Activated CD8-positive, alpha-beta T cell treated with anti-CD3 and anti-CD28 coated beads for 36 hours (primary cell): ENCODE measurements at regions not wholly inside any gene's neighbourhood (a gene's known extent, or its start where the extent isn't known, plus 50 kb on each side); places are given as distances from the start of the nearest gene placed in this dataset.

ENCODE experiments used
- ATAC-seq: fragments of 200-7000 bp; cut with Tn5 transposase; one replicate; pipeline ENCODE4 v1.10.0; 2021; ENCODE audit warnings: mild to moderate bottlenecking, moderate library complexity
- CTCF ChIA-PET: fragments of 350-600 bp; sonication (Branson Sonifier 250); formaldehyde crosslinking; loops from one replicate; lab custom pipeline; 2021; ENCODE audit warnings: antibody characterized with exemption; lab: Charles Lee
- POLR2A ChIA-PET: fragments of 350-600 bp; sonication (Branson Sonifier 250); formaldehyde crosslinking; loops from one replicate; lab custom pipeline; 2021; ENCODE audit warnings: antibody characterized with exemption; lab: Charles Lee
- DNase-seq: peaks from one replicate; pipeline ENCODE4 v3.0.0-alpha.2; 2020
- H3K27ac Mint-ChIP-seq: one replicate; pipeline ENCODE4 v1.8.0; 2021; ENCODE audit warnings: mild to moderate bottlenecking, mixed read lengths
- H3K27me3 Mint-ChIP-seq: one replicate; pipeline ENCODE4 v1.8.0; 2021; ENCODE audit warnings: mixed read lengths
- H3K36me3 Mint-ChIP-seq: one replicate; pipeline ENCODE4 v1.8.0; 2021; ENCODE audit warnings: low read depth, mixed read lengths
- H3K4me1 Mint-ChIP-seq: one replicate; pipeline ENCODE4 v1.8.0; 2021; ENCODE audit warnings: low read depth, mixed read lengths
- H3K4me3 Mint-ChIP-seq: one replicate; pipeline ENCODE4 v1.8.0; 2021; ENCODE audit warnings: mild to moderate bottlenecking, moderate library complexity, mixed read lengths
- H3K9me3 Mint-ChIP-seq: one replicate; pipeline ENCODE4 v1.8.0; 2021; ENCODE audit warnings: mixed read lengths
- intact Hi-C: fragments of 100-400 bp; cut with micrococcal nuclease; formaldehyde crosslinking; loops from one replicate; pipeline ENCODE4 v1.10.0; 2022
- TF ChIP-seq, protein P1 (sequence below): fragments of 200-600 bp; IDR thresholded peaks from one replicate; pipeline ENCODE4 v1.8.0; 2022; ENCODE audit warnings: antibody characterized with exemption, mild to moderate bottlenecking

DNA sequence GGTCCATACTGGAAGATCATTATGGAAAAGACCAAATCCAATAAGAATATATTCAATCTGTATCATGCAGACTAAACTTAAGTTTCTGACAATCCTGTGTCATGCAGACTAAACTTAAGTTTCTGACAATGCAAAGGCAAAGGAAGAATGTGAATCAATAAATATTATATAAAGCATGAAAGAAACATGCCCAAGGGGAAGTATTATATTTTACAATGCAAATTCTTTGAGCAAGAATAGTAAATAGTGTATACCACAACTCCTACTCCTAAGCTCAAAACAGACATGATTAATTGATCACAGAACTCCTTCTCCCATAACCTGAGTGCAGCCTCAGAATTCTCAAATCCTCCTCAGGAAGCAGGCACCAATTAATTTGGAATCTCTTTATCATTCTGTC lies 71.3 kb upstream of the BDNF start:
- Mint-ChIP-seq H3K36me3 (no peaks in the 10 kb centered on the region), H3K27ac (no peak overlapping the region), H3K4me3 (no peak overlapping the region), H3K9me3 (no peaks in the 10 kb centered on the region), H3K27me3 (no peaks in the 10 kb centered on the region), H3K4me1 (no peaks in the 10 kb centered on the region)
- ATAC-seq = no peak
- no peak for DNase-seq
- TF ChIP-seq, protein P1, sequence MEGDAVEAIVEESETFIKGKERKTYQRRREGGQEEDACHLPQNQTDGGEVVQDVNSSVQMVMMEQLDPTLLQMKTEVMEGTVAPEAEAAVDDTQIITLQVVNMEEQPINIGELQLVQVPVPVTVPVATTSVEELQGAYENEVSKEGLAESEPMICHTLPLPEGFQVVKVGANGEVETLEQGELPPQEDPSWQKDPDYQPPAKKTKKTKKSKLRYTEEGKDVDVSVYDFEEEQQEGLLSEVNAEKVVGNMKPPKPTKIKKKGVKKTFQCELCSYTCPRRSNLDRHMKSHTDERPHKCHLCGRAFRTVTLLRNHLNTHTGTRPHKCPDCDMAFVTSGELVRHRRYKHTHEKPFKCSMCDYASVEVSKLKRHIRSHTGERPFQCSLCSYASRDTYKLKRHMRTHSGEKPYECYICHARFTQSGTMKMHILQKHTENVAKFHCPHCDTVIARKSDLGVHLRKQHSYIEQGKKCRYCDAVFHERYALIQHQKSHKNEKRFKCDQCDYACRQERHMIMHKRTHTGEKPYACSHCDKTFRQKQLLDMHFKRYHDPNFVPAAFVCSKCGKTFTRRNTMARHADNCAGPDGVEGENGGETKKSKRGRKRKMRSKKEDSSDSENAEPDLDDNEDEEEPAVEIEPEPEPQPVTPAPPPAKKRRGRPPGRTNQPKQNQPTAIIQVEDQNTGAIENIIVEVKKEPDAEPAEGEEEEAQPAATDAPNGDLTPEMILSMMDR = no peak
- CTCF ChIA-PET = no interaction called here
- POLR2A ChIA-PET = no interaction called here
- intact Hi-C loops = no loop called here

GRCh38 chr11:27770576-27770975 lies 70.3 kb upstream of the BDNF start:
- H3K4me1 Mint-ChIP-seq = no peaks in the 10 kb centered on the region
- no peaks in the 10 kb centered on the region for H3K9me3 Mint-ChIP-seq
- TF ChIP-seq, protein P1 = no peak
- no peak overlapping the region for H3K4me3 Mint-ChIP-seq
- no peak overlapping the region for H3K27ac Mint-ChIP-seq
- DNase-seq = no peak
- H3K36me3 Mint-ChIP-seq = no peaks in the 10 kb centered on the region
- intact Hi-C loops = no loop called here
- ChIA-PET POLR2A (no interaction called here), CTCF (no interaction called here)
- no peak for ATAC-seq
- no peaks in the 10 kb centered on the region for H3K27me3 Mint-ChIP-seq

DNA sequence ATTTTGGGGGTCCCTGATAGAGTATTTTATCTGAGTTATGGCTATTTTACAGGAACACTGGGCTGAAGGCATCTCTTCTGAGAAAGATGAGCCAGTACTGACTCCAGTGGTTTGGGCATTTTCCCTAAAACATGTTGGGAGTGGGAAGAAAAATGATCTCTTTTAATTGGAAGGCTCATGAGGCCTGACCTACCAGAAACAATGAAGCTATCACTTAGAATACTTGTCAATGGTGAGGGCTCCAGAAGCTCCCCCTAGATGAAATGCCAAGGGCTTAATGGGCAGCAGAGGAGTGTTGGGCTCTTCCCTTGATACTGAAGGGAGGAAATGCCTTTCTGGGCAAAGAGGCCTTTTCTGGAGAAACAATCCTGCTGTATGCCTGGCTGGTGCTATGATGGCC lies 63.5 kb upstream of the BDNF start:
- Mint-ChIP-seq H3K4me3 (no peak overlapping the region), H3K9me3 (no peaks in the 10 kb centered on the region), H3K4me1 (no peaks in the 10 kb centered on the region), H3K27ac (no peak overlapping the region), H3K36me3 (no peaks in the 10 kb centered on the region), H3K27me3 (no peaks in the 10 kb centered on the region)
- ChIA-PET POLR2A (no interaction called here), CTCF (no interaction called here)
- DNase-seq (no peak), ATAC-seq (no peak)
- intact Hi-C loops = no loop called here
- TF ChIP-seq, protein P1 = no peak

DNA sequence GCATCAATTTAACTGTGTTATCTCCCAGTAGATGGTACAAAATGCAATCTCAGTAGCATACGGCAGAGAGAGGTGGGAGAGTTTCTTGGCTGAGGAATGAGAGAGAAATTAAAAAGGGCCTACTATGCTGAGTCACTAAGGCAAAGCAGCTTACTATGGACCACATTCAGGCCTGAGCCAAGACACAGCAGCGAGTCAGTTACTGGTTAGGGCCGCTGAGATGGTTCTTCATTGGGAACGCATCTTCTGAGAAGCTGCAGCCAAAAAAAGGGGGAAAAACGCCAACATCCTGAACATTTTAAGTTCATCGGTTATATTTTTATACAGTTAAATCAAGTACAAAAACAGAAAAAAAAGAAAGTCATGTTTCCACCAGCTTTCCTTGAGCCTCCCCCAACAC lies 61.1 kb upstream of the BDNF start:
- ATAC-seq (no peak), DNase-seq (no peak)
- Mint-ChIP-seq H3K27me3 (no peaks in the 10 kb centered on the region), H3K27ac (no peak overlapping the region), H3K9me3 (no peaks in the 10 kb centered on the region), H3K36me3 (no peaks in the 10 kb centered on the region), H3K4me1 (no peaks in the 10 kb centered on the region), H3K4me3 (no peak overlapping the region)
- ChIA-PET CTCF (no interaction called here), POLR2A (no interaction called here)
- intact Hi-C loops = no loop called here
- TF ChIP-seq, protein P1 = no peak

DNA sequence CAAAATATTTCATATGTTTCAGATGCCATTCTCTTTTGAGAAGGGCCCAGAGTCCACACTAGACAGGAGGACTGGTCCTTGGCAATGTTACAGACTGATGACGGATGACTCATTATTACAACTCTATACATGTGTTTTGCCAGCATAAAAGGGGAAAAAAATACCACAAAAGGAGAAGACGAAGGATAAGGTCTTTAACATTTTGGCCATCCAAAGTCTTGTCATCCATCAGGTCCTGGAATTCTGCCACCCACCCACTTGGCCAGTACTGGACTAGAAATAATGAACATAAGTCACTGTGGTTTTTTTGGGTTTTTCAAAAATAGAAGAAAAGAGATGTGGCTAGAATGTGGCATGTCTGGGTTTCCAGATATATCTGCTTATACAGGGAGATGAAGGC lies 57.7 kb upstream of the BDNF start:
- ChIA-PET CTCF (no interaction called here), POLR2A (no interaction called here)
- Mint-ChIP-seq H3K4me1 (no peaks in the 10 kb centered on the region), H3K27me3 (no peaks in the 10 kb centered on the region), H3K36me3 (no peaks in the 10 kb centered on the region), H3K9me3 (no peaks in the 10 kb centered on the region), H3K27ac (no peak overlapping the region), H3K4me3 (no peak overlapping the region)
- intact Hi-C loops = no loop called here
- DNase-seq = no peak
- TF ChIP-seq, protein P1 = no peak
- no peak for ATAC-seq
